Caco-2 (cell line): ENCODE measurements at regions not wholly inside any gene's neighbourhood (a gene's known extent, or its start where the extent isn't known, plus 50 kb on each side); places are given as distances from the start of the nearest gene placed in this dataset.

ENCODE experiments used
- BruUV-seq: library from RNA; stranded (reverse); fragments of 400-500 nt; replicated peaks from 2 replicates; lab custom pipeline; 2021; lab: Mats Ljungman, UMichigan
- CTCF ChIA-PET: fragments of 300-600 bp; sonication (Branson Sonifier 250); formaldehyde crosslinking; loops from one replicate; lab custom pipeline; 2022; ENCODE audit warnings: antibody characterized with exemption; lab: Charles Lee
- POLR2A ChIA-PET: fragments of 300-600 bp; sonication (Branson Sonifier 250); formaldehyde crosslinking; loops from one replicate; lab custom pipeline; 2022; ENCODE audit warnings: antibody characterized with exemption; lab: Charles Lee
- DNase-seq, 2 experiments: peaks; one replicate each; pipeline versions ENCODE4 v3.0.0 to v3.0.0-alpha.2; 2020 to 2022
- H3K27me3 ChIP-seq: replicated peaks from 2 replicates; pipeline ENCODE4 v1.6.0; 2011; ENCODE audit warnings: low read length; ENCODE audit not compliant: control insufficient read depth, insufficient read depth
- H3K36me3 ChIP-seq: 2 replicates; pipeline ENCODE4 v1.5.1; 2011; ENCODE audit warnings: low read length; ENCODE audit not compliant: control insufficient read depth, insufficient read depth
- H3K4me1 ChIP-seq: fragments of 250-450 bp; sonication (Bioruptor Pico); 2 replicates; pipeline ENCODE4 v1.5.1; 2020; ENCODE audit warnings: mild to moderate bottlenecking
- H3K4me3 ChIP-seq: 2 replicates; pipeline ENCODE4 v1.5.1; 2011; ENCODE audit warnings: low read depth, mild to moderate bottlenecking, control low read depth, low read length
- H3K9me3 ChIP-seq: fragments of 250-450 bp; sonication (Bioruptor Pico); 2 replicates; pipeline ENCODE4 v1.5.1; 2020; ENCODE audit warnings: mild to moderate bottlenecking, moderate library complexity
- H3K27ac Mint-ChIP-seq: one replicate; pipeline ENCODE4 v1.8.0; 2022; ENCODE audit warnings: mixed read lengths; ENCODE audit not compliant: unreplicated experiment
- H3K27me3 Mint-ChIP-seq: one replicate; pipeline ENCODE4 v1.8.0; 2022; ENCODE audit warnings: mixed read lengths; ENCODE audit not compliant: insufficient read depth, unreplicated experiment
- H3K36me3 Mint-ChIP-seq: one replicate; pipeline ENCODE4 v1.8.0; 2022; ENCODE audit warnings: mild to moderate bottlenecking, mixed read lengths; ENCODE audit not compliant: insufficient read depth, unreplicated experiment
- H3K4me1 Mint-ChIP-seq: one replicate; pipeline ENCODE4 v1.8.0; 2022; ENCODE audit warnings: low read depth, mixed read lengths; ENCODE audit not compliant: unreplicated experiment
- H3K4me3 Mint-ChIP-seq: one replicate; pipeline ENCODE4 v1.8.0; 2022; ENCODE audit warnings: mild to moderate bottlenecking, moderate library complexity, mixed read lengths; ENCODE audit not compliant: unreplicated experiment
- H3K9me3 Mint-ChIP-seq: one replicate; pipeline ENCODE4 v1.8.0; 2022; ENCODE audit warnings: mixed read lengths; ENCODE audit not compliant: unreplicated experiment
- intact Hi-C: fragments of 100-400 bp; cut with micrococcal nuclease; formaldehyde crosslinking; loops from one replicate; pipeline ENCODE4 v1.10.0; 2022; ENCODE audit not compliant: unreplicated experiment
- TF ChIP-seq, protein P1 (sequence below), 2 experiments: fragments of 200-600 bp in 1 of 2; IDR thresholded peaks; 1 replicate in 1 of 2; 2 replicates in 1 of 2; pipeline versions ENCODE4 v1.5.1 to v1.8.0; 2011 to 2022; ENCODE audit warnings: antibody characterized with exemption in 1 of 2, control low read depth in 1 of 2, inconsistent platforms in 1 of 2, low read depth in 1 of 2, low read length in 1 of 2, mild to moderate bottlenecking in 1 of 2, moderate library complexity in 1 of 2; ENCODE audit not compliant: insufficient read depth in 1 of 2, severe bottlenecking in 1 of 2, unreplicated experiment in 1 of 2

GRCh38 chr6:43860285-43860684 is 90.3 kb downstream of the VEGFA start:
- Mint-ChIP-seq H3K4me1 (peaks cover 5% of the 10 kb centered on the region), H3K9me3 (no peaks in the 10 kb centered on the region), H3K27ac (no peak overlapping the region), H3K27me3 (no peaks in the 10 kb centered on the region), H3K4me3 (no peak overlapping the region), H3K36me3 (no peaks in the 10 kb centered on the region)
- BruUV-seq = no TSS peak
- no peak for DNase-seq
- ChIA-PET POLR2A (interaction anchor here (0.5 kb wide), 1 partner anchor 90 kb away, joined by 3 read pairs; the partner anchor contains the start of gene VEGFA), CTCF (interaction anchor here (0.6 kb wide), 1 partner anchor 67 kb away, joined by 3 read pairs; no protein-coding TSS in a partner anchor)
- H3K4me3 ChIP-seq = no peak overlapping the region
- H3K36me3 ChIP-seq = no peaks in the 10 kb centered on the region
- H3K27me3 ChIP-seq = no peaks in the 10 kb centered on the region
- intact Hi-C loops = no loop called here
- TF ChIP-seq, protein P1, sequence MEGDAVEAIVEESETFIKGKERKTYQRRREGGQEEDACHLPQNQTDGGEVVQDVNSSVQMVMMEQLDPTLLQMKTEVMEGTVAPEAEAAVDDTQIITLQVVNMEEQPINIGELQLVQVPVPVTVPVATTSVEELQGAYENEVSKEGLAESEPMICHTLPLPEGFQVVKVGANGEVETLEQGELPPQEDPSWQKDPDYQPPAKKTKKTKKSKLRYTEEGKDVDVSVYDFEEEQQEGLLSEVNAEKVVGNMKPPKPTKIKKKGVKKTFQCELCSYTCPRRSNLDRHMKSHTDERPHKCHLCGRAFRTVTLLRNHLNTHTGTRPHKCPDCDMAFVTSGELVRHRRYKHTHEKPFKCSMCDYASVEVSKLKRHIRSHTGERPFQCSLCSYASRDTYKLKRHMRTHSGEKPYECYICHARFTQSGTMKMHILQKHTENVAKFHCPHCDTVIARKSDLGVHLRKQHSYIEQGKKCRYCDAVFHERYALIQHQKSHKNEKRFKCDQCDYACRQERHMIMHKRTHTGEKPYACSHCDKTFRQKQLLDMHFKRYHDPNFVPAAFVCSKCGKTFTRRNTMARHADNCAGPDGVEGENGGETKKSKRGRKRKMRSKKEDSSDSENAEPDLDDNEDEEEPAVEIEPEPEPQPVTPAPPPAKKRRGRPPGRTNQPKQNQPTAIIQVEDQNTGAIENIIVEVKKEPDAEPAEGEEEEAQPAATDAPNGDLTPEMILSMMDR (IDR thresholded peaks at IDR 0.05; ENCODE audit: insufficient read depth in 1 of 2, low read depth in 1 of 2, low read length in 1 of 2, severe bottlenecking in 1 of 2, unreplicated experiment in 1 of 2) = no peak
- H3K9me3 ChIP-seq = no peaks in the 10 kb centered on the region
- no peaks in the 10 kb centered on the region; the same call in 1 of the 2 replicates for H3K4me1 ChIP-seq

DNA sequence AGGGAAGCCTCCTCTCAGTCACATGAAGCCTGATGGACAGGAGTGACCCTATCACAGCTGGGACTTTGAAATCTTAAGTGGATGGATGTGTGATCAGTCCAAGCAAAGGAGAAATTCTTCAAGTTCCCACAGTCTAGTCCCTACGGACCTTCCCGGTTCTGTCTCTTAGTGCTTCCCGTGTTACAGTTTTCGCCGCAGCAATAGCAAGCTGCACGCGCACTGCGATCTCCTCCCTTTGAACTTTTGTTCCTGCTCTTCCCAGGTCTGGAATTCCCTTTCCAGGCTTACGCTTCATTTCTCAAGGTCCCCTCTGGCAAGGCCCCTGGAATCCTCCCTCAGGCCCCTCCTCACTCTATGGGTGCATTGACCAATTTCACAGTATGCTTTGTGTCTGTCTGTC is 89.2 kb downstream of the VEGFA start:
- no peak for DNase-seq
- H3K36me3 Mint-ChIP-seq = no peaks in the 10 kb centered on the region
- intact Hi-C loops = loop anchor here (5.0 kb wide), 1 partner anchor 213 kb away; no protein-coding TSS in a partner anchor
- ChIA-PET CTCF (interaction anchor here (0.8 to 2.1 kb wide), 3 partner anchors 67 to 220 kb away, joined by 3 to 6 read pairs (median 3); no protein-coding TSS in a partner anchor), POLR2A (no interaction called here)
- H3K27ac Mint-ChIP-seq = no peak overlapping the region
- Histone ChIP-seq H3K4me3 (no peak overlapping the region), H3K36me3 (no peaks in the 10 kb centered on the region), H3K9me3 (no peaks in the 10 kb centered on the region), H3K27me3 (no peaks in the 10 kb centered on the region), H3K4me1 (no peaks in the 10 kb centered on the region; the same call in 1 of the 2 replicates)
- no peaks in the 10 kb centered on the region for H3K27me3 Mint-ChIP-seq
- BruUV-seq = no TSS peak
- H3K9me3 Mint-ChIP-seq = no peaks in the 10 kb centered on the region
- TF ChIP-seq, protein P1 (IDR thresholded peaks at IDR 0.05; ENCODE audit: insufficient read depth in 1 of 2, low read depth in 1 of 2, low read length in 1 of 2, severe bottlenecking in 1 of 2, unreplicated experiment in 1 of 2) = no peak
- H3K4me1 Mint-ChIP-seq = peaks cover 10% of the 10 kb centered on the region
- no peak overlapping the region for H3K4me3 Mint-ChIP-seq

DNA sequence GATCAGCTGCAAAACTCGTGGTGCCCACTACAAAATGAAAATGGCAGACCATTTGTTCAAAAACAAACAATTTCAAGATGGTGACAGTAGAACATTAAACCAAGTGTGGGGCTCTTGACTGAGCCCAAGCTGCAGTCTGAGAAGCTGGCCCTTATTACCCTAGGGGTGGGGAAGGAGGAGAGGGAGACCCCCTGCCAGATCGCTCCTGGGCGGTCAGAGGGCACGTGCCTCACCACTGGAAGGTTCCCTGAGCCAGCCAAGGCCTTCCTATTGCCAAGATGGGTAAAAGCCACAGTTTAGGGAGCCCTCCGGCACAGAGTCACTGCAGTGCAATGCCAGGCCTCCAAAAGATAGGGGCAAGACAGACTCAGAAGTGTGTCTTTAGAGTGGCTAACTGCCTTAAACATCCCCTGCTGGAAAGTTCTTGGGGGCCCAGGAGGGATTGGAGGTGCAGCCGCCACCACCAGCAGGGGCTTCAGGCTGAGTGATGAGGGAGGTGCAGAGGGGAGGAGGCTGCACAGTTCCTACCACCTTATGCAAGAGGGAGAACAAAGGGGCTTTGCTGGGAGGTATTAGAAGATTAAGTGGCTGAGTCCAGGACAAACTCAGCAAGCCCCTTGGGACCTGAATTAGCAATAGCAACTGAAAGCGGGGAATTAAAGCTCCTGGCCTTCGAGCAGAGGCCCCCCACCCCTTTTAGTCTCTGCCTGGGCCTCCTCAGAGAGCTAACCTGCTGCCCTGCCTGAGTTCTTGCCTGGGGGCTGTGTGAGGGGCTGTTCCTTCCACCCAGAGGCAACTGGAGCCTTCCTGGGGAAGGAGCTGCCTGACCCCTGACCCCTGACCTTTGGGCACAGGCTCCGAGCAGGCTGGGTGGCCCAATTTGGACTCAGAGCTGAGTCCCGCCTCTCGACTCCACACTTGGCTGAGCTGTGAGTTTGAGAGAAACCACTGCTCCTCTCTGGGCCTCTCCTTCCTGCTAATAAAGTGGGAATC is 88.4 kb downstream of the VEGFA start:
- H3K27me3 ChIP-seq = no peaks in the 10 kb centered on the region
- Mint-ChIP-seq H3K4me1 (peaks cover 12% of the 10 kb centered on the region), H3K27ac (no peak overlapping the region), H3K9me3 (no peaks in the 10 kb centered on the region), H3K36me3 (no peaks in the 10 kb centered on the region), H3K27me3 (no peaks in the 10 kb centered on the region), H3K4me3 (no peak overlapping the region)
- intact Hi-C loops = loop anchor here (5.0 kb wide), 1 partner anchor 214 kb away; no protein-coding TSS in a partner anchor
- BruUV-seq = no TSS peak
- no peaks in the 10 kb centered on the region for H3K9me3 ChIP-seq
- ChIA-PET POLR2A (interaction anchor here (0.6 kb wide), 1 partner anchor 266 kb away, joined by 3 read pairs; no protein-coding TSS in a partner anchor), CTCF (interaction anchor here (0.8 to 2.1 kb wide), 3 partner anchors 68 to 220 kb away, joined by 3 to 6 read pairs (median 3); no protein-coding TSS in a partner anchor)
- TF ChIP-seq, protein P1 (IDR thresholded peaks at IDR 0.05; ENCODE audit: insufficient read depth in 1 of 2, low read depth in 1 of 2, low read length in 1 of 2, severe bottlenecking in 1 of 2, unreplicated experiment in 1 of 2) = no peak
- H3K4me3 ChIP-seq = no peak overlapping the region
- DNase-seq = no peak
- peaks cover 2% of the 10 kb centered on the region for H3K4me1 ChIP-seq
- H3K36me3 ChIP-seq = no peaks in the 10 kb centered on the region
